HG02623 (cell line): ENCODE measurements at regions not wholly inside any gene's neighbourhood (a gene's known extent, or its start where the extent isn't known, plus 50 kb on each side); places are given as distances from the start of the nearest gene placed in this dataset.

Source experiments
- ATAC-seq: cut with Tn5 transposase; IDR thresholded peaks from one replicate; pipeline ENCODE4 v1.9.1; 2021; ENCODE audit warnings: moderate library complexity; ENCODE audit not compliant: unreplicated experiment

GRCh38 chr18:44602845-44603244, 77.8 kb upstream of the SETBP1 start:
- ATAC-seq: no peak

GRCh38 chr18:44609181-44609941, 71.3 kb upstream of the SETBP1 start:
- ATAC-seq: no peak

- no peak for ATAC-seq
Measured at GRCh38 chr18:44620812-44621211, 59.9 kb upstream of the SETBP1 start.

- ATAC-seq: no peak
Measured at GRCh38 chr18:44624052-44624451, 56.6 kb upstream of the SETBP1 start.

- no peak for ATAC-seq
Measured at GRCh38 chr18:44625386-44625785, 55.3 kb upstream of the SETBP1 start.

- ATAC-seq: no peak
Measured at GRCh38 chr18:44626236-44626635, 54.5 kb upstream of the SETBP1 start.

GRCh38 chr18:44626807-44627206, 53.9 kb upstream of the SETBP1 start:
- no peak for ATAC-seq

GRCh38 chr18:44627280-44627679, 53.4 kb upstream of the SETBP1 start:
- no peak for ATAC-seq

GRCh38 chr18:44629406-44629805, 51.3 kb upstream of the SETBP1 start:
- no peak for ATAC-seq

- no peak for ATAC-seq
Measured at GRCh38 chr18:44630118-44630517, 50.6 kb upstream of the SETBP1 start.
